ENCODE measurements at regions not wholly inside any gene's neighbourhood (a gene's known extent, or its start where the extent isn't known, plus 50 kb on each side); places are given as distances from the start of the nearest gene placed in this dataset.

- H4K20me1 ChIP-seq (ENCODE audit: insufficient read depth), result no peaks in the 10 kb centered on the region
- ChIA-PET RAD21 (ENCODE audit: low non-redundant PET in 1 of 2, low total read pairs in 2 of 2, uncharacterized antibody in 2 of 2, unreplicated experiment in 2 of 2) (no interaction called here), CTCF (no interaction called here), POLR2A (no interaction called here)
- ATAC-seq (no peak), DNase-seq (ENCODE audit: low read depth, low spot score) (no peak)
- no peaks in the 10 kb centered on the region for H3K9me2 ChIP-seq (ENCODE audit: insufficient read depth)
- H3K4me1 ChIP-seq (ENCODE audit: control insufficient read depth in 1 of 2, insufficient read depth in 2 of 2, low read length in 2 of 2), result no peaks in the 10 kb centered on the region
- no peaks in the 10 kb centered on the region for H3K79me2 ChIP-seq (ENCODE audit: insufficient read depth, low read length)
- BruUV-seq (replicated peaks), result no TSS peak
- no peak overlapping the region for H3K4me3 ChIP-seq (replicated peaks in 1 of 2; ENCODE audit: low read depth in 1 of 2, low read length in 2 of 2)
- no peak for TF ChIP-seq TCF7L2 (IDR thresholded peaks at IDR 0.05; ENCODE audit: borderline replicate concordance, extremely low read depth, insufficient read depth, insufficient read length)
- no peak for TF ChIP-seq ZFX (IDR thresholded peaks at IDR 0.05)
- TF ChIP-seq SP1 (IDR thresholded peaks at IDR 0.05; ENCODE audit: low read depth), result no peak
- no peak for TF ChIP-seq ZBTB33 (IDR thresholded peaks at IDR 0.05; ENCODE audit: extremely low read depth, insufficient replicate concordance, low read length)
- TF ChIP-seq CTCF (IDR thresholded peaks at IDR 0.05 in 2 of 3, conservative IDR thresholded peaks at IDR 0.05 in 1 of 3; ENCODE audit: borderline replicate concordance in 1 of 3, insufficient read depth in 1 of 3, low read depth in 2 of 3, low read length in 2 of 3), result no peak
- TF ChIP-seq SRF (IDR thresholded peaks at IDR 0.05; ENCODE audit: low read depth), result no peak
- no peak for TF ChIP-seq REST (IDR thresholded peaks at IDR 0.05; ENCODE audit: low read depth)
- no peak for TF ChIP-seq YY1 (IDR thresholded peaks at IDR 0.05; ENCODE audit: extremely low read depth, insufficient replicate concordance, low read depth, low read length)
- TF ChIP-seq ZNF274 (IDR thresholded peaks at IDR 0.05; ENCODE audit: low read depth, low read length), result no peak
- intact Hi-C loops (cut with micrococcal nuclease), result no loop called here
- no peak overlapping the region for H2AFZ ChIP-seq (ENCODE audit: low read depth, low read length, poor library complexity, severe bottlenecking)
- no peak overlapping the region for H3K27ac ChIP-seq (ENCODE audit: low read depth, low read length)
- H3K4me2 ChIP-seq (ENCODE audit: low read length), result no peak overlapping the region
- no peaks in the 10 kb centered on the region for H3K36me3 ChIP-seq (ENCODE audit: control insufficient read depth in 1 of 2, insufficient read depth in 2 of 2, low read length in 2 of 2)
- H3K9me3 ChIP-seq (ENCODE audit: control insufficient read depth in 1 of 2, insufficient read depth in 1 of 2, low read depth in 1 of 2, low read length in 2 of 2), result no peaks in the 10 kb centered on the region
- H3K27me3 ChIP-seq (ENCODE audit: insufficient read depth, low read length), result no peaks in the 10 kb centered on the region
- H3K9ac ChIP-seq (ENCODE audit: low read length), result no peak overlapping the region
Measured at GRCh38 chr15:58348095-58348812, 83.5 kb upstream of the LIPC start.

All from HCT116 (cell line).